ENCODE measurements at regions not wholly inside any gene's neighbourhood (a gene's known extent, or its start where the extent isn't known, plus 50 kb on each side); places are given as distances from the start of the nearest gene placed in this dataset.

DNA sequence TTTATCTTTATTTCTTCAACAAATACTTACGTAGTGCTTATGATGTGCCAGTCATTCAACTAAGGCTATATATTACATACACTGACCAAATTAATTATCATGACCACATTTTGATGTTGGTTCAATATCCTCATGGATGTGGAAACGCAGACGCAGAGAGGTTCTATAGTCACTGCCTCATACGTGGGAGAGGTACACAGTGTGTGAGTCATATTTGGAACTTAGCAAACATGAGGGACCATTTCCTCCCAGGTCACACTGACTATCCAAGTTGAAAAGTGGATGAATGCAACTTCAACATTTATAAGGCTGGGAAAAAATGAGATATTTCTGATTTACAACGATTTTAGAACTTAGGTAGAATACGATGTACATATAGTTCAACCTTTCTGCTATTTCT lies 113.6 kb downstream of the PRLHR start:
- H2AK5ac ChIP-seq (ENCODE audit: insufficient read length, low read length), result no peak overlapping the region
- no peaks in the 10 kb centered on the region for H3K36me3 Mint-ChIP-seq (ENCODE audit: insufficient read depth in 1 of 3, low read depth in 3 of 3)
- H3K9me3 ChIP-seq (ENCODE audit: control insufficient read depth, low read depth, low read length), result no peaks in the 10 kb centered on the region
- H3K18ac ChIP-seq (ENCODE audit: insufficient read length, low read depth, low read length), result no peak overlapping the region
- H3K23ac ChIP-seq (ENCODE audit: insufficient read length, low read depth, low read length), result no peak overlapping the region
- H3K4me3 Mint-ChIP-seq, result no peak overlapping the region
- H3K14ac ChIP-seq (ENCODE audit: insufficient read depth, low read length), result no peak overlapping the region
- H3K4me2 ChIP-seq (ENCODE audit: insufficient read depth, insufficient read length, low read length), result no peak overlapping the region
- H4K8ac ChIP-seq (replicated peaks; ENCODE audit: insufficient read length, low read depth, low read length), result no peak overlapping the region
- H4K20me1 ChIP-seq (ENCODE audit: control insufficient read depth, insufficient read depth, insufficient read length), result no peaks in the 10 kb centered on the region
- H3K4me1 ChIP-seq (ENCODE audit: insufficient read depth, low read length), result no peaks in the 10 kb centered on the region
- no peaks in the 10 kb centered on the region for H3K23me2 ChIP-seq (ENCODE audit: insufficient read length, low read depth, low read length, poor library complexity, severe bottlenecking)
- no peak overlapping the region for H3K56ac ChIP-seq (ENCODE audit: insufficient read length, low read depth, low read length)
- no peak overlapping the region for H2BK5ac ChIP-seq (ENCODE audit: insufficient read length, low read length)
- no peak overlapping the region for H3K9ac ChIP-seq (ENCODE audit: extremely low read depth, insufficient read length, low read length)
- WGBS (ENCODE audit: extremely low coverage, insufficient read length, low lambda C conversion rate), result no CpG with 5 or more reads among the region's 6 CpGs
- H2AFZ ChIP-seq (ENCODE audit: low read length), result no peak overlapping the region
- no peak overlapping the region for H3K27ac Mint-ChIP-seq
- no peak overlapping the region for H4K5ac ChIP-seq (ENCODE audit: insufficient read length, low read depth, low read length)
- no peak overlapping the region for H4K91ac ChIP-seq (ENCODE audit: insufficient read length, low read depth, low read length)
- H3K27ac ChIP-seq (ENCODE audit: insufficient read length, low read depth, low read length), result no peak overlapping the region
- H3K4me1 Mint-ChIP-seq, result no peaks in the 10 kb centered on the region
- H3T11ph ChIP-seq (ENCODE audit: low read length), result no peak overlapping the region
- H3K79me1 ChIP-seq (ENCODE audit: insufficient read depth, low read depth, low read length, poor library complexity, severe bottlenecking), result no peaks in the 10 kb centered on the region
- no peak overlapping the region for H3K4ac ChIP-seq (ENCODE audit: low read depth, low read length)
- DNase-seq, result no peak
- no peaks in the 10 kb centered on the region for H3K79me2 ChIP-seq (ENCODE audit: insufficient read depth, low read length)
- no peaks in the 10 kb centered on the region for H3K27me3 ChIP-seq (ENCODE audit: insufficient read depth, low read length)
- no peak overlapping the region for H2BK20ac ChIP-seq (ENCODE audit: low read depth, low read length, poor library complexity, severe bottlenecking)
- TF ChIP-seq, protein P1, sequence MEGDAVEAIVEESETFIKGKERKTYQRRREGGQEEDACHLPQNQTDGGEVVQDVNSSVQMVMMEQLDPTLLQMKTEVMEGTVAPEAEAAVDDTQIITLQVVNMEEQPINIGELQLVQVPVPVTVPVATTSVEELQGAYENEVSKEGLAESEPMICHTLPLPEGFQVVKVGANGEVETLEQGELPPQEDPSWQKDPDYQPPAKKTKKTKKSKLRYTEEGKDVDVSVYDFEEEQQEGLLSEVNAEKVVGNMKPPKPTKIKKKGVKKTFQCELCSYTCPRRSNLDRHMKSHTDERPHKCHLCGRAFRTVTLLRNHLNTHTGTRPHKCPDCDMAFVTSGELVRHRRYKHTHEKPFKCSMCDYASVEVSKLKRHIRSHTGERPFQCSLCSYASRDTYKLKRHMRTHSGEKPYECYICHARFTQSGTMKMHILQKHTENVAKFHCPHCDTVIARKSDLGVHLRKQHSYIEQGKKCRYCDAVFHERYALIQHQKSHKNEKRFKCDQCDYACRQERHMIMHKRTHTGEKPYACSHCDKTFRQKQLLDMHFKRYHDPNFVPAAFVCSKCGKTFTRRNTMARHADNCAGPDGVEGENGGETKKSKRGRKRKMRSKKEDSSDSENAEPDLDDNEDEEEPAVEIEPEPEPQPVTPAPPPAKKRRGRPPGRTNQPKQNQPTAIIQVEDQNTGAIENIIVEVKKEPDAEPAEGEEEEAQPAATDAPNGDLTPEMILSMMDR (conservative IDR thresholded peaks at IDR 0.05), result no peak
- no peaks in the 10 kb centered on the region for H3K9me3 Mint-ChIP-seq
- no peak overlapping the region for H2BK12ac ChIP-seq (ENCODE audit: insufficient read length, low read depth, low read length)
- H3K27me3 Mint-ChIP-seq (ENCODE audit: low read depth), result peaks cover 2% of the 10 kb centered on the region; the same call in 1 of the 2 replicates
- H2BK15ac ChIP-seq (ENCODE audit: low read depth, low read length), result no peak overlapping the region
- H2BK120ac ChIP-seq (ENCODE audit: low read depth, low read length, poor library complexity, severe bottlenecking), result no peak overlapping the region
